Esophagus muscularis mucosa (tissue), 3 donors: ENCODE measurements at regions not wholly inside any gene's neighbourhood (a gene's known extent, or its start where the extent isn't known, plus 50 kb on each side); places are given as distances from the start of the nearest gene placed in this dataset.

Experiments used
- POLR2A ChIP-seq: fragments of 450-650 bp; IDR thresholded peaks from one replicate; pipeline ENCODE4 v1.6.1; 2017; ENCODE audit warnings: antibody characterized with exemption, moderate library complexity, mild to moderate bottlenecking, low read depth
- POLR2AphosphoS5 ChIP-seq, 2 donors: sonication (generic); formaldehyde crosslinking; IDR thresholded peaks; one replicate each; pipeline ENCODE4 v1.6.1; 2017; ENCODE audit warnings: antibody characterized with exemption in 2 of 2
- TF ChIP-seq, protein P1 (sequence below), 3 experiments: fragments of 200-600 bp in 2 of 3; fragments of 450-650 bp in 1 of 3; sonication (generic) in 2 of 3; IDR thresholded peaks; one replicate each; pipeline ENCODE4 v1.5.1; 2017 to 2019; ENCODE audit warnings: antibody characterized with exemption in 3 of 3, mild to moderate bottlenecking in 2 of 3, moderate library complexity in 1 of 3

DNA sequence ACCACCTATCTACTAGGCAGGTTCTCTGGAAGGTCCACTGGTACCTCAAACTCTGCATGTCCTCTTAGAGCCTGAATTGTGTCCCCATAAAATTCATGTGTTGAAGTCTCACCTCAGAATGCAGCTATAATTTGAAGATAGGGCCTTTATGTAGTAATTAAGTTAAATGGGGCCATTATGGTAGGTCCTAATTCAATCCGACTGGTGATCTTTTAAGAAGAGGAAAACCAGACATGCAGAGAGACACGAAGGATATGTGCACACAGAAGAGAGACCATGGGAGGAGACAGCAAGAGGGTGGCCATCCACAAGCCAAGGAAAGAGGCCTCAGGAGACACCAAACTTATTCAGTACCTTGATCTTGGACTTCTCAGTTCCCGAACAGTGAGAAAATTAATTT, 345.4 kb downstream of the ENC1 start:
- TF ChIP-seq, protein P1, sequence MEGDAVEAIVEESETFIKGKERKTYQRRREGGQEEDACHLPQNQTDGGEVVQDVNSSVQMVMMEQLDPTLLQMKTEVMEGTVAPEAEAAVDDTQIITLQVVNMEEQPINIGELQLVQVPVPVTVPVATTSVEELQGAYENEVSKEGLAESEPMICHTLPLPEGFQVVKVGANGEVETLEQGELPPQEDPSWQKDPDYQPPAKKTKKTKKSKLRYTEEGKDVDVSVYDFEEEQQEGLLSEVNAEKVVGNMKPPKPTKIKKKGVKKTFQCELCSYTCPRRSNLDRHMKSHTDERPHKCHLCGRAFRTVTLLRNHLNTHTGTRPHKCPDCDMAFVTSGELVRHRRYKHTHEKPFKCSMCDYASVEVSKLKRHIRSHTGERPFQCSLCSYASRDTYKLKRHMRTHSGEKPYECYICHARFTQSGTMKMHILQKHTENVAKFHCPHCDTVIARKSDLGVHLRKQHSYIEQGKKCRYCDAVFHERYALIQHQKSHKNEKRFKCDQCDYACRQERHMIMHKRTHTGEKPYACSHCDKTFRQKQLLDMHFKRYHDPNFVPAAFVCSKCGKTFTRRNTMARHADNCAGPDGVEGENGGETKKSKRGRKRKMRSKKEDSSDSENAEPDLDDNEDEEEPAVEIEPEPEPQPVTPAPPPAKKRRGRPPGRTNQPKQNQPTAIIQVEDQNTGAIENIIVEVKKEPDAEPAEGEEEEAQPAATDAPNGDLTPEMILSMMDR (IDR thresholded peaks at IDR 0.05): no peak
- TF ChIP-seq POLR2AphosphoS5 (IDR thresholded peaks at IDR 0.05): no peak
- no peak for TF ChIP-seq POLR2A
